ENCODE measurements at regions not wholly inside any gene's neighbourhood (a gene's known extent, or its start where the extent isn't known, plus 50 kb on each side); places are given as distances from the start of the nearest gene placed in this dataset.
"Not testable (repeated sequence)": the region's sequence is repeated elsewhere in the genome, so short reads cannot be mapped to it uniquely, and the experiment has no call there.

DNA sequence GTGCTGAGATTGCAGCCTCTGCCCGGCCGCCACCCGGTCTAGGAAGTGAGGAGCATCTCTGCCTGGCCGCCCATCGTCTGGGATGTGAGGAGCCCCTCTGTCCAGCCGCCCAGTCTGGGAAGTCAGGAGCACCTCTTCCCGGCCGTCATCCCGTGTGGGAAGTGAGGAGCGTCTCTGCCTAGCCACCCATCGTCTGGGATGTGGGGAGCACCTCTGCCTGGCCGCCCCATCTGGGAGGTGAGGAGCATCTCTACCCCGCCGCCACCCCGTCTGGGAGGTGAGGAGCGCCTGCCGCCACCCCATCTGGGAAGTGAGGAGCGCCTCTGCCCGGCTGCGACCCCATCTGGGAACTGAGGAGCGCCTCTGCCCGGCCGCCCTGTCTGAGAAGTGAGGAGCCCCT is 372.2 kb downstream of the TECRL start:
- not testable (repeated sequence) for TF ChIP-seq CTCF, POLR2A (IDR thresholded peaks at IDR 0.05)

All from esophagus squamous epithelium (tissue), 4 donors.